ENCODE measurements at regions not wholly inside any gene's neighbourhood (a gene's known extent, or its start where the extent isn't known, plus 50 kb on each side); places are given as distances from the start of the nearest gene placed in this dataset.

DNA sequence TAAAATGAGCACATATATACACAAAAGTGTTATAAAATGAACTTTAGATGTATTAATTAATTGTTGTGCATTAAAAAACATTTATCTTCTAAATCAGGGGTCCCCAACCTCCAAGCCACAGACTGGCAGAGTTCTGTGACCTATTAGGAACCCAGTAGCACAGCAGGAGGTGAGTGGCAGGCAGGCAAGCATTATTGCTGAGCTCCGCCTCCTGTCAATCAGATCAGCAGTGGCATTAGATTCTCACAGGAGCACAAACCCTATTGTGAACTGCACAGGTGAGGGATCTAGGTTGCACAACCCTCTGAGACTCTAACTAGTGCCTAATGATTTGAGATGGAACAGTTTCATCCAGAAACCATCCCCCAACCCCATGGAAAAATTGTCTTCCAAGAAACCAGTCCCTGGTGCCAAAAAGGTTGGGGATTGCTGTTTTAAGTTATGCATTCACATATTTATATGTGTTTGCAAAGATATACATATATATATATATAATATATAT, 583.7 kb downstream of the KCNJ2 start:
- TF ChIP-seq CTCF (IDR thresholded peaks at IDR 0.05; ENCODE audit: low read length) (no peak), EZH2 (IDR thresholded peaks at IDR 0.05; ENCODE audit: borderline replicate concordance, low read length) (no peak)

Data from OCI-LY1 (cell line).